Activated CD4-positive, alpha-beta T cell treated with anti-CD3 and anti-CD28 coated beads for 36 hours (primary cell): ENCODE measurements at regions not wholly inside any gene's neighbourhood (a gene's known extent, or its start where the extent isn't known, plus 50 kb on each side); places are given as distances from the start of the nearest gene placed in this dataset.
A peak's percentile ranks its signal among the peaks of the same experiment; 100 is the strongest.

Experiments used
- ATAC-seq: fragments of 200-7000 bp; cut with Tn5 transposase; one replicate; pipeline ENCODE4 v1.10.0; 2021; ENCODE audit warnings: mild to moderate bottlenecking, moderate library complexity
- CTCF ChIA-PET: fragments of 350-600 bp; sonication (Branson Sonifier 250); formaldehyde crosslinking; loops from one replicate; lab custom pipeline; 2021; ENCODE audit warnings: antibody characterized with exemption; lab: Charles Lee
- POLR2A ChIA-PET: fragments of 350-600 bp; sonication (Branson Sonifier 250); formaldehyde crosslinking; loops from one replicate; lab custom pipeline; 2021; ENCODE audit warnings: antibody characterized with exemption, inconsistent platforms; lab: Charles Lee
- DNase-seq: peaks from one replicate; pipeline ENCODE4 v3.0.0-alpha.2; 2020
- H3K27ac Mint-ChIP-seq: one replicate; pipeline ENCODE4 v1.8.0; 2021; ENCODE audit warnings: mixed read lengths
- H3K27me3 Mint-ChIP-seq: one replicate; pipeline ENCODE4 v1.8.0; 2021; ENCODE audit warnings: mixed read lengths
- H3K36me3 Mint-ChIP-seq: one replicate; pipeline ENCODE4 v1.8.0; 2021; ENCODE audit warnings: low read depth, mixed read lengths
- H3K4me1 Mint-ChIP-seq: one replicate; pipeline ENCODE4 v1.8.0; 2021; ENCODE audit warnings: mixed read lengths
- H3K4me3 Mint-ChIP-seq: one replicate; pipeline ENCODE4 v1.8.0; 2021; ENCODE audit warnings: mild to moderate bottlenecking, moderate library complexity, mixed read lengths
- H3K9me3 Mint-ChIP-seq: one replicate; pipeline ENCODE4 v1.8.0; 2021; ENCODE audit warnings: low read depth, mixed read lengths
- intact Hi-C, 2 experiments: fragments of 100-400 bp; cut with DNase I in 1 of 2; cut with micrococcal nuclease in 1 of 2; formaldehyde crosslinking; loops; one replicate each; pipeline versions ENCODE4 v1.14.2 to v1.15.1; 2022 to 2024; cut with DNase I, micrococcal nuclease

DNA sequence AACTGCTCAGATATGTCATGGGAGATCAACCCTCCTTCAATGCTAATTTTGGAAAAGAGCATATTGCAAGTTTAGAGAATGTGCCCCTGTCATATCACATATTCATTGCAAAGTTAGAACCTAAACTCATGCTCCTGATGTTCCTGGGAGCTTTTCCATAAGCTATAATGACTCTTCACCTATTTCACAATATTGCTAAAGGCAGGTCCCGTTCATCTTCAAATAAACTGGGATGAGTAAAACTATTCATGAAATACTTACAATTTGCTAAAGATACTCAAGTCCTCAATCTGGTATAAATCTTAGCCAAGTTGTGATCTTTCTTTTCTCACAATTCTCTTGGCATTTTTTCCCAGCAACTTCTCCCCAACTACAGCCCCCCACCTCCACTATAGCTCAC is 121.7 kb upstream of the TNFAIP3 start:
- H3K4me3 Mint-ChIP-seq, result no peak overlapping the region
- ATAC-seq (no peak), DNase-seq (no peak)
- ChIA-PET CTCF (interaction anchor here (0.9 to 1.4 kb wide), 2 partner anchors 16 to 150 kb away, joined by 3 to 4 read pairs; no protein-coding TSS in a partner anchor), POLR2A (no interaction called here)
- H3K36me3 Mint-ChIP-seq, result no peaks in the 10 kb centered on the region
- H3K27ac Mint-ChIP-seq, result no peak overlapping the region
- intact Hi-C loops, result no loop called here
- no peaks in the 10 kb centered on the region for H3K9me3 Mint-ChIP-seq
- peaks cover 2% of the 10 kb centered on the region for H3K27me3 Mint-ChIP-seq
- H3K4me1 Mint-ChIP-seq, result peaks cover 10% of the 10 kb centered on the region

- peaks cover 10% of the 10 kb centered on the region for H3K4me1 Mint-ChIP-seq
- ChIA-PET POLR2A (interaction anchor here (0.8 kb wide), 1 partner anchor 258 kb away, joined by 6 read pairs; no protein-coding TSS in a partner anchor), CTCF (interaction anchor here (0.9 to 1.4 kb wide), 3 partner anchors 15 to 149 kb away, joined by 3 to 4 read pairs (median 3); no protein-coding TSS in a partner anchor)
- no peak overlapping the region for H3K27ac Mint-ChIP-seq
- H3K9me3 Mint-ChIP-seq, result no peaks in the 10 kb centered on the region
- peaks cover 2% of the 10 kb centered on the region for H3K27me3 Mint-ChIP-seq
- no peaks in the 10 kb centered on the region for H3K36me3 Mint-ChIP-seq
- no peak overlapping the region for H3K4me3 Mint-ChIP-seq
- ATAC-seq (no peak), DNase-seq (no peak)
- intact Hi-C loops, result no loop called here
Observed at GRCh38 chr6:137746264-137746663, 120.8 kb upstream of the TNFAIP3 start.

DNA sequence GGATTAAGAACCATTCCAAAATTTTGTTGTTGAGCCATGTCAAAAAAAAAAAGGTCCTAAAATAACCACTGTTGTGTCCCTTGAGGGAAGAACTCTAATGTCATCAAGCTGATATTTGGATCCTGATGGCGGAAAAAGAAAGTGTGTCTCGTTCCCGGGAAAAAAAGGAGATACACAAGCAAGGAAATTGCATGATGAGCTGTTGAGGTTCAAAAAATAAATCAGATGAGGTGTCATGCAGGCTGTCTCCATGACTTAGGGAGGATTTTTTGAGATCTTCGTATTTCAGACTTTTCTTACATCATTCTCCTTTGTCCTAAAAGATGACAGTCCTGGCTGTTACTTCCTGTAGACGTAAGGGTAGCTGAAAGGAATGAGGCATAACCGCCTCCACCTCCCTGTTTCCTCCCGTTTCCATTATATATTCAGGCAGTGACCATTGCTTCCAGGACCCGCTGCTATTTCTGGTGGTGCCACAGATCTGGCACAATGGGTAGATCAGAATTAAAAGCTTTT is 117.3 kb upstream of the TNFAIP3 start:
- intact Hi-C loops, result no loop called here
- H3K27ac Mint-ChIP-seq, result no peak overlapping the region
- no peak overlapping the region for H3K4me3 Mint-ChIP-seq
- no peak for ATAC-seq
- CTCF ChIA-PET, result interaction anchor here (0.9 to 1.8 kb wide), 3 partner anchors 8 to 33 kb away, joined by 3 to 5 read pairs (median 3); no protein-coding TSS in a partner anchor
- no peak for DNase-seq
- H3K36me3 Mint-ChIP-seq, result no peaks in the 10 kb centered on the region
- H3K4me1 Mint-ChIP-seq, result peaks cover 4% of the 10 kb centered on the region
- no peaks in the 10 kb centered on the region for H3K9me3 Mint-ChIP-seq
- peaks cover 2% of the 10 kb centered on the region for H3K27me3 Mint-ChIP-seq
- POLR2A ChIA-PET, result no interaction called here

DNA sequence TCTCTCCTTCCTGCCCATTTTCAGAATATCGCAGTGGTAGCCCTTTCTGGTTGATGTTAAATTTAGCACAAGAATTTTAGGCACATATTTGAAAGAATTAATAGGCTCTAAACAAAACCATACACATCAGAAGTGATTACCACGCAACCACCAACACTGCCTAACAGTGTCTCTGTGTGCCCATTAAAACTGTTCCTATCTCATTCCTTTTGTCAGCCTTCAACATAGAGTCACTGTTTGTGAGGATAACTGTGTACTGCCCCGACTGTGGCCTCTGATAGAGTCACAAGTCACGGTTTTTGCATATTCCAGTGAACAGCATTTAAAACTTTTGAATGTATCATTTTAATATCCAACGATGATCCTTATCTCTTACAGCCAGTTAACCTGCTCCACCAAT is 116.8 kb upstream of the TNFAIP3 start:
- ATAC-seq (no peak), DNase-seq (no peak)
- Mint-ChIP-seq H3K4me3 (no peak overlapping the region), H3K27ac (no peak overlapping the region), H3K9me3 (no peaks in the 10 kb centered on the region), H3K36me3 (no peaks in the 10 kb centered on the region), H3K27me3 (peaks cover 2% of the 10 kb centered on the region), H3K4me1 (peaks cover 4% of the 10 kb centered on the region)
- ChIA-PET POLR2A (no interaction called here), CTCF (interaction anchor here (1.8 kb wide), 1 partner anchor 8 kb away, joined by 5 read pairs; no protein-coding TSS in a partner anchor)
- intact Hi-C loops, result no loop called here

DNA sequence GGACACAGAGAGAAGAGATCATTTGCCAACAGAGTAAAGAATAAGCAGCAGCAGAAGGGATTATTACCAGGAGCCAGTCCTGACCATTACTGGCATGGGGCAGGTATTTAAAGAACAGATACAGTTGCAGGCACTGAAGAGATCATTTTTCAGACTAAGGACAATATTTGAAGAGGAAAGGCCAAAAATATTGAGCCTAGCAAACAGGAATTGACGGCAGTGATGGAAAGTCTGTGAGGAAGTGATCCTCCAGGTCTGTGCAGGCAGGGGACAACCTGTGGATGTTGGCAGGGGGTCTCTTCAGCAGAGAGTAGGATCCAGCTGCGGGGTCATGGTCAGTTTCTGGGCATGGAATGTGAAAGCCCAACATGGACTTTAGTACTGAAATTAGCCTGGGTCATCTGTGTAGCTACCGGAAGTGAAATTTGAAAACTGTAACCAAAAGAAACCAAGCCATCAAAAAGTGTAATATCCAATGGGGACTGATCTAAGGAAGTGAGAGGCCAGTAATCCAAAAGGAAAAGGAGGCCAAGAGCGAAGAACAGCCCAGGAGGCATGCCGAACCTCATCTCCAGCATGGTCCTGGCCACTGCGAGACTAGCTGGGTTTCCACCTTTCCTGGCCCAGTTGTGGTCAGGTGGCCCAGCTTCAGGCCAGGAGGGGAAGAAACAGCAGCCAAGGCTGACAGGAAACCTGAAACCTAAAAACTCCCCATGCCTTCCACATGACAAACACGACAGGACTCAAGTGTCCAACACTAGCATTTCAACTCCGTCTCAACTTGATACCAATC is 115.1 kb upstream of the TNFAIP3 start:
- intact Hi-C loops, result no loop called here
- ChIA-PET CTCF (interaction anchor here (0.6 to 1.5 kb wide), 2 partner anchors 120 to 136 kb away, joined by 3 read pairs; no protein-coding TSS in a partner anchor), POLR2A (no interaction called here)
- DNase-seq, result no peak
- Mint-ChIP-seq H3K9me3 (no peaks in the 10 kb centered on the region), H3K4me1 (no peaks in the 10 kb centered on the region), H3K36me3 (no peaks in the 10 kb centered on the region), H3K27me3 (peaks cover 4% of the 10 kb centered on the region), H3K27ac (no peak overlapping the region), H3K4me3 (no peak overlapping the region)
- no peak for ATAC-seq

GRCh38 chr6:137754366-137754765 is 112.7 kb upstream of the TNFAIP3 start:
- Mint-ChIP-seq H3K4me3 (no peak overlapping the region), H3K27ac (no peak overlapping the region), H3K4me1 (no peaks in the 10 kb centered on the region), H3K9me3 (no peaks in the 10 kb centered on the region), H3K36me3 (no peaks in the 10 kb centered on the region), H3K27me3 (peaks cover 4% of the 10 kb centered on the region)
- DNase-seq (no peak), ATAC-seq (no peak)
- intact Hi-C loops, result no loop called here
- CTCF ChIA-PET, result interaction anchor here (1.0 to 1.4 kb wide), 4 partner anchors 11 to 97 kb away, joined by 3 read pairs; no protein-coding TSS in a partner anchor
- POLR2A ChIA-PET, result interaction anchor here (0.5 kb wide), 1 partner anchor 67 kb away, joined by 3 read pairs; no protein-coding TSS in a partner anchor

- H3K4me1 Mint-ChIP-seq, result no peaks in the 10 kb centered on the region
- POLR2A ChIA-PET, result no interaction called here
- CTCF ChIA-PET, result interaction anchor here (0.6 to 1.4 kb wide), 4 partner anchors 19 to 1011 kb away, joined by 3 to 5 read pairs (median 3); no protein-coding TSS in a partner anchor
Observed at GRCh38 chr6:137754866-137755265, 112.2 kb upstream of the TNFAIP3 start.

DNA sequence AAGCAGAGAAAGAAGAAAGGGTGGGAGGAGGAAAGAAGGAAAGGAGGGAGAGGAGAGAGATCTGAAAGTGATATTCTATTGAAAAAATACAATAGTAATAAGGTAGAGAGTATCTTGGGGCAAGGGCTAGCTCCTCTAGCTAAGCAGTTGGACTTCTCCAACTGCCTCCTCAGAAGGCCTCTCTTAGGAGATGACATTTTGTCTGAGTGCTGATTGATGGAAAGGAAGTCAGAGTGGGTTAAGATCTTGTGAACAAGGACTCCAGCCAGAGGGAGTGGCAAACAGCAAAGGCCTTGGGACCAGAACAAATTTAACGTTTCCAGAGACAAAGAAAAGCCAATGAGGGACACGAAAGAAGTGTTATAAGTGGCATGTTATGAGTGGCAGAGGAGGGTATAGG is 111.8 kb upstream of the TNFAIP3 start:
- CTCF ChIA-PET, result interaction anchor here (0.6 to 1.2 kb wide), 3 partner anchors 19 to 1011 kb away, joined by 3 to 5 read pairs (median 3); no protein-coding TSS in a partner anchor

More at GRCh38 chr6:137754866-137755265, 112.2 kb upstream of the TNFAIP3 start:
- no peak overlapping the region for H3K27ac Mint-ChIP-seq
- no peaks in the 10 kb centered on the region for H3K9me3 Mint-ChIP-seq
- ATAC-seq (no peak), DNase-seq (no peak)
- H3K27me3 Mint-ChIP-seq, result peaks cover 3% of the 10 kb centered on the region
- no peak overlapping the region for H3K4me3 Mint-ChIP-seq
- intact Hi-C loops, result no loop called here
- H3K36me3 Mint-ChIP-seq, result no peaks in the 10 kb centered on the region

GRCh38 chr6:137756788-137757187 is 110.3 kb upstream of the TNFAIP3 start:
- DNase-seq, result no peak
- Mint-ChIP-seq H3K4me3 (no peak overlapping the region), H3K9me3 (no peaks in the 10 kb centered on the region), H3K27me3 (peaks cover 3% of the 10 kb centered on the region), H3K4me1 (no peaks in the 10 kb centered on the region), H3K27ac (no peak overlapping the region), H3K36me3 (no peaks in the 10 kb centered on the region)
- CTCF ChIA-PET, result interaction anchor here (0.8 kb wide), 1 partner anchor 48 kb away, joined by 3 read pairs; no protein-coding TSS in a partner anchor
- intact Hi-C loops, result no loop called here
- POLR2A ChIA-PET, result no interaction called here
- ATAC-seq, result no peak

More for the DNA sequence above, 111.8 kb upstream of the TNFAIP3 start:
- Mint-ChIP-seq H3K4me3 (no peak overlapping the region), H3K4me1 (no peaks in the 10 kb centered on the region), H3K36me3 (no peaks in the 10 kb centered on the region), H3K27me3 (peaks cover 3% of the 10 kb centered on the region), H3K9me3 (no peaks in the 10 kb centered on the region), H3K27ac (no peak overlapping the region)
- intact Hi-C loops, result no loop called here
- DNase-seq (no peak), ATAC-seq (no peak)
- POLR2A ChIA-PET, result no interaction called here

GRCh38 chr6:137758661-137759060 is 108.4 kb upstream of the TNFAIP3 start:
- ATAC-seq, result peak; percentile 30
- Mint-ChIP-seq H3K27me3 (peaks cover 3% of the 10 kb centered on the region), H3K9me3 (no peaks in the 10 kb centered on the region), H3K4me1 (no peaks in the 10 kb centered on the region), H3K36me3 (no peaks in the 10 kb centered on the region), H3K4me3 (no peak overlapping the region), H3K27ac (no peak overlapping the region)
- CTCF ChIA-PET, result interaction anchor here (0.6 to 1.2 kb wide), 6 partner anchors 9 to 1849 kb away, joined by 3 to 5 read pairs (median 3); no protein-coding TSS in a partner anchor
- intact Hi-C loops, result no loop called here
- DNase-seq, result no peak
- POLR2A ChIA-PET, result no interaction called here

DNA sequence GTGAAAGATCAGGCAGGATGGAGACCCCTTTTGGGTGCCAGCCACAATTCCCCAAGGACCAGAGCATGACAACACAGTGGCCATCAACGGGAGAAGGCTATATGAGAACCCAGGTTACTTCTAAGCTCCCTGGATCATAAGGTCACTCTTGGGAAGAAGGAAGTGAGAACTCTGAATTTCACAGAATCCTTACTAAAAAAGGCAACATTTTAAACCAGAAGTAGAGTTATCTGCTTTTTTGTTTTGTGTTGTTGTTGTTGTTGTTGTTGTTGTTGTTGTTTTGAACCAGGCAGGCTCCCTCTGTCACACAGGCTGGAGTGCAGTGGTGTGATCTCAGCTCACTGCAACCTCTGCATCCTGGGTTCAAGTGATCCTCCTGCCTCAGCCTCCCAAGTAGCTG is 107.4 kb upstream of the TNFAIP3 start:
- H3K4me1 Mint-ChIP-seq, result no peaks in the 10 kb centered on the region
- intact Hi-C loops, result no loop called here
- peaks cover 3% of the 10 kb centered on the region for H3K27me3 Mint-ChIP-seq
- POLR2A ChIA-PET, result interaction anchor here (0.7 kb wide), 1 partner anchor 49 kb away, joined by 3 read pairs; no protein-coding TSS in a partner anchor
- no peak overlapping the region for H3K4me3 Mint-ChIP-seq
- H3K27ac Mint-ChIP-seq, result no peak overlapping the region
- H3K36me3 Mint-ChIP-seq, result no peaks in the 10 kb centered on the region
- CTCF ChIA-PET, result interaction anchor here (1.0 kb wide), 1 partner anchor 40 kb away, joined by 4 read pairs; no protein-coding TSS in a partner anchor
- ATAC-seq (no peak), DNase-seq (no peak)
- no peaks in the 10 kb centered on the region for H3K9me3 Mint-ChIP-seq
